ENCODE measurements at regions not wholly inside any gene's neighbourhood (a gene's known extent, or its start where the extent isn't known, plus 50 kb on each side); places are given as distances from the start of the nearest gene placed in this dataset.

- Histone ChIP-seq H2AFZ (ENCODE audit: low read length) (no peak overlapping the region), H4K20me1 (ENCODE audit: insufficient read depth, low read length) (no peaks in the 10 kb centered on the region), H3K9me3 (ENCODE audit: low read length) (0 out of 2 replicates have a peak, but pooled peaks cover 6% of the 10 kb centered on the region), H3K27ac (ENCODE audit: low read depth, low read length, poor library complexity, severe bottlenecking) (no peak overlapping the region), H3K9me2 (ENCODE audit: insufficient read depth, low read length) (no peaks in the 10 kb centered on the region), H3K79me2 (ENCODE audit: insufficient read depth, low read depth, low read length) (no peaks in the 10 kb centered on the region), H3K4me2 (ENCODE audit: low read length) (no peak overlapping the region), H3K4me1 (ENCODE audit: insufficient read depth, low read length, poor library complexity, severe bottlenecking) (no peaks in the 10 kb centered on the region), H3K36me3 (ENCODE audit: insufficient read depth, low read length) (no peaks in the 10 kb centered on the region), H3K4me3 (ENCODE audit: low read depth, low read length, poor library complexity, severe bottlenecking) (no peak overlapping the region)
- intact Hi-C loops (cut with micrococcal nuclease; ENCODE audit: unreplicated experiment), result no loop called here
- no peak for DNase-seq (ENCODE audit: low spot score)
- no TSS peak for BruUV-seq (replicated peaks)
- TF ChIP-seq CTCF (conservative IDR thresholded peaks at IDR 0.05; ENCODE audit: low read length) (no peak), EZH2phosphoT487 (IDR thresholded peaks at IDR 0.05; ENCODE audit: borderline replicate concordance, low read depth, low read length) (no peak)
- ChIA-PET CTCF (ENCODE audit: unreplicated experiment) (no interaction called here), POLR2A (no interaction called here)
Observed at GRCh38 chr13:61113140-61113658, 302.4 kb downstream of the PCDH20 start.

GRCh38 chr13:61111529-61111928 is 304.1 kb downstream of the PCDH20 start:
- ChIA-PET POLR2A (no interaction called here), CTCF (ENCODE audit: unreplicated experiment) (no interaction called here)
- Histone ChIP-seq H2AFZ (ENCODE audit: low read length) (no peak overlapping the region), H3K9me3 (ENCODE audit: low read length) (0 out of 2 replicates have a peak, but pooled peaks cover 6% of the 10 kb centered on the region), H3K4me3 (ENCODE audit: low read depth, low read length, poor library complexity, severe bottlenecking) (no peak overlapping the region), H4K20me1 (ENCODE audit: insufficient read depth, low read length) (no peaks in the 10 kb centered on the region), H3K4me2 (ENCODE audit: low read length) (no peak overlapping the region), H3K4me1 (ENCODE audit: insufficient read depth, low read length, poor library complexity, severe bottlenecking) (no peaks in the 10 kb centered on the region), H3K36me3 (ENCODE audit: insufficient read depth, low read length) (no peaks in the 10 kb centered on the region), H3K9me2 (ENCODE audit: insufficient read depth, low read length) (no peaks in the 10 kb centered on the region), H3K27ac (ENCODE audit: low read depth, low read length, poor library complexity, severe bottlenecking) (no peak overlapping the region), H3K79me2 (ENCODE audit: insufficient read depth, low read depth, low read length) (no peaks in the 10 kb centered on the region)
- BruUV-seq (replicated peaks), result no TSS peak
- TF ChIP-seq EZH2phosphoT487 (IDR thresholded peaks at IDR 0.05; ENCODE audit: borderline replicate concordance, low read depth, low read length) (no peak), CTCF (conservative IDR thresholded peaks at IDR 0.05; ENCODE audit: low read length) (no peak)
- intact Hi-C loops (cut with micrococcal nuclease; ENCODE audit: unreplicated experiment), result no loop called here
- DNase-seq (ENCODE audit: low spot score), result no peak

GRCh38 chr13:61110732-61111131 is 304.9 kb downstream of the PCDH20 start:
- no peak for DNase-seq (ENCODE audit: low spot score)
- H3K4me1 ChIP-seq (ENCODE audit: insufficient read depth, low read length, poor library complexity, severe bottlenecking), result no peaks in the 10 kb centered on the region
- no peak overlapping the region for H3K4me2 ChIP-seq (ENCODE audit: low read length)
- H3K9me3 ChIP-seq (ENCODE audit: low read length), result 0 out of 2 replicates have a peak, but pooled peaks cover 6% of the 10 kb centered on the region
- POLR2A ChIA-PET, result no interaction called here
- CTCF ChIA-PET (ENCODE audit: unreplicated experiment), result no interaction called here
- intact Hi-C loops (cut with micrococcal nuclease; ENCODE audit: unreplicated experiment), result no loop called here
- no peaks in the 10 kb centered on the region for H4K20me1 ChIP-seq (ENCODE audit: insufficient read depth, low read length)
- TF ChIP-seq EZH2phosphoT487 (IDR thresholded peaks at IDR 0.05; ENCODE audit: borderline replicate concordance, low read depth, low read length), result no peak
- TF ChIP-seq CTCF (conservative IDR thresholded peaks at IDR 0.05; ENCODE audit: low read length), result no peak
- BruUV-seq (replicated peaks), result no TSS peak
- no peak overlapping the region for H3K27ac ChIP-seq (ENCODE audit: low read depth, low read length, poor library complexity, severe bottlenecking)
- H3K4me3 ChIP-seq (ENCODE audit: low read depth, low read length, poor library complexity, severe bottlenecking), result no peak overlapping the region
- no peaks in the 10 kb centered on the region for H3K9me2 ChIP-seq (ENCODE audit: insufficient read depth, low read length)
- H3K36me3 ChIP-seq (ENCODE audit: insufficient read depth, low read length), result no peaks in the 10 kb centered on the region
- H3K79me2 ChIP-seq (ENCODE audit: insufficient read depth, low read depth, low read length), result no peaks in the 10 kb centered on the region
- H2AFZ ChIP-seq (ENCODE audit: low read length), result no peak overlapping the region
